DND-41 (cell line): ENCODE measurements at regions not wholly inside any gene's neighbourhood (a gene's known extent, or its start where the extent isn't known, plus 50 kb on each side); places are given as distances from the start of the nearest gene placed in this dataset.

Experiments
- ATAC-seq: fragments of 200-7000 bp; cut with Tn5 transposase; 3 replicates; pipeline ENCODE4 v1.9.1; 2021; ENCODE audit warnings: low read depth; ENCODE audit not compliant: insufficient read depth
- DNase-seq: peaks from one replicate; pipeline ENCODE4 v3.0.0-alpha.2; 2020
- H2AFZ ChIP-seq: 2 replicates; pipeline ENCODE4 v1.6.0; 2012; ENCODE audit warnings: low read depth, low read length
- H3K27ac ChIP-seq: 2 replicates; pipeline ENCODE4 v1.5.1; 2012; ENCODE audit warnings: low read length, inconsistent platforms
- H3K27me3 ChIP-seq: fragments of 200-600 bp; sonication (generic); 2 replicates; pipeline ENCODE4 v1.6.0; 2012; ENCODE audit warnings: low read length, mild to moderate bottlenecking, inconsistent platforms; ENCODE audit not compliant: insufficient read depth, poor library complexity
- H3K36me3 ChIP-seq: 2 replicates; pipeline ENCODE4 v1.5.1; 2012; ENCODE audit warnings: low read length, inconsistent platforms; ENCODE audit not compliant: insufficient read depth
- H3K4me1 ChIP-seq: 2 replicates; pipeline ENCODE4 v1.5.1; 2012; ENCODE audit warnings: mild to moderate bottlenecking, low read length; ENCODE audit not compliant: insufficient read depth
- H3K4me2 ChIP-seq: 2 replicates; pipeline ENCODE4 v1.6.0; 2012; ENCODE audit warnings: mild to moderate bottlenecking, moderate library complexity, low read length, inconsistent platforms; ENCODE audit not compliant: insufficient read depth
- H3K4me3 ChIP-seq, 2 experiments: fragments of 200-600 bp in 1 of 2; shearing (Covaris generic) in 1 of 2; 2 replicates each; pipeline ENCODE4 v1.5.1; 2012 to 2016; ENCODE audit warnings: inconsistent platforms in 2 of 2, low read length in 2 of 2, mild to moderate bottlenecking in 2 of 2, low read depth in 1 of 2, moderate library complexity in 1 of 2
- H3K79me2 ChIP-seq: 2 replicates; pipeline ENCODE4 v1.6.0; 2012; ENCODE audit warnings: low read length, inconsistent platforms; ENCODE audit not compliant: insufficient read depth
- H3K9ac ChIP-seq: 2 replicates; pipeline ENCODE4 v1.6.0; 2012; ENCODE audit warnings: low read depth, mild to moderate bottlenecking, inconsistent platforms, low read length, moderate library complexity
- H3K9me3 ChIP-seq: 2 replicates; pipeline ENCODE4 v1.5.1; 2012; ENCODE audit warnings: low read length, moderate library complexity, mild to moderate bottlenecking, inconsistent platforms; ENCODE audit not compliant: insufficient read depth, severe bottlenecking
- H4K20me1 ChIP-seq: 2 replicates; pipeline ENCODE4 v1.6.0; 2012; ENCODE audit warnings: low read length; ENCODE audit not compliant: insufficient read depth
- CTCF ChIP-seq: IDR thresholded peaks from 2 replicates; pipeline ENCODE4 v1.5.1; 2012; ENCODE audit warnings: borderline replicate concordance, low read length, moderate library complexity, mild to moderate bottlenecking; ENCODE audit not compliant: poor library complexity, severe bottlenecking; ENCODE audit errors: extremely low read depth
- EZH2 ChIP-seq: IDR thresholded peaks from 3 replicates; pipeline ENCODE4 v1.6.1; 2012; ENCODE audit warnings: borderline replicate concordance, low read depth, mild to moderate bottlenecking, moderate library complexity, low read length, inconsistent platforms; ENCODE audit not compliant: severe bottlenecking

GRCh38 chr21:35952651-35953340 is 107.5 kb downstream of the SETD4 start:
- DNase-seq (no peak), ATAC-seq (no peak)
- Histone ChIP-seq H4K20me1 (no peaks in the 10 kb centered on the region), H3K4me1 (no peaks in the 10 kb centered on the region), H2AFZ (no peak overlapping the region), H3K27ac (no peak overlapping the region), H3K9me3 (no peaks in the 10 kb centered on the region), H3K9ac (no peak overlapping the region), H3K79me2 (no peaks in the 10 kb centered on the region), H3K27me3 (peaks cover 8% of the 10 kb centered on the region), H3K4me2 (no peak overlapping the region), H3K36me3 (no peaks in the 10 kb centered on the region), H3K4me3 (no peak overlapping the region)
- no peak for TF ChIP-seq CTCF
- no peak for TF ChIP-seq EZH2

- Histone ChIP-seq H3K4me1 (no peaks in the 10 kb centered on the region), H3K9me3 (no peaks in the 10 kb centered on the region), H2AFZ (no peak overlapping the region), H3K4me3 (no peak overlapping the region), H3K27me3 (peaks cover 4% of the 10 kb centered on the region), H3K27ac (no peak overlapping the region), H3K4me2 (no peak overlapping the region), H3K79me2 (no peaks in the 10 kb centered on the region), H4K20me1 (no peaks in the 10 kb centered on the region), H3K36me3 (no peaks in the 10 kb centered on the region), H3K9ac (no peak overlapping the region)
- no peak for TF ChIP-seq CTCF
- TF ChIP-seq EZH2, result no peak
- ATAC-seq (no peak), DNase-seq (no peak)
Measured at GRCh38 chr21:35948982-35949381, 111.3 kb downstream of the SETD4 start.

- no peaks in the 10 kb centered on the region for H4K20me1 ChIP-seq
- ATAC-seq (no peak), DNase-seq (no peak)
- H2AFZ ChIP-seq, result no peak overlapping the region
- no peak overlapping the region for H3K27ac ChIP-seq
- H3K4me1 ChIP-seq, result no peaks in the 10 kb centered on the region
- H3K27me3 ChIP-seq, result peaks cover 7% of the 10 kb centered on the region
- no peaks in the 10 kb centered on the region for H3K79me2 ChIP-seq
- H3K36me3 ChIP-seq, result no peaks in the 10 kb centered on the region
- no peak overlapping the region for H3K4me2 ChIP-seq
- TF ChIP-seq EZH2 (no peak), CTCF (no peak)
- no peaks in the 10 kb centered on the region for H3K9me3 ChIP-seq
- no peak overlapping the region for H3K9ac ChIP-seq
- H3K4me3 ChIP-seq, result no peak overlapping the region
Measured at GRCh38 chr21:35945089-35945671, 115.1 kb downstream of the SETD4 start.
